DOHH2 (cell line): ENCODE measurements at regions not wholly inside any gene's neighbourhood (a gene's known extent, or its start where the extent isn't known, plus 50 kb on each side); places are given as distances from the start of the nearest gene placed in this dataset.

Experiments
- CTCF ChIP-seq: fragments of 200-600 bp; sonication (generic); IDR thresholded peaks from one replicate; pipeline ENCODE4 v1.5.1; 2014; ENCODE audit warnings: antibody characterized with exemption, mild to moderate bottlenecking, low read depth, low read length; ENCODE audit not compliant: poor library complexity, severe bottlenecking
- EZH2phosphoT487 ChIP-seq: fragments of 200-600 bp; sonication (generic); IDR thresholded peaks from 2 replicates; pipeline ENCODE4 v1.6.1; 2017; ENCODE audit warnings: borderline replicate concordance, mild to moderate bottlenecking, antibody characterized with exemption, low read length, moderate library complexity, mixed read lengths

GRCh38 chr2:236748801-236749200, 179.2 kb downstream of the ACKR3 start:
- TF ChIP-seq CTCF, result no peak
- no peak for TF ChIP-seq EZH2phosphoT487
